GOT3 (cell line): ENCODE measurements at regions not wholly inside any gene's neighbourhood (a gene's known extent, or its start where the extent isn't known, plus 50 kb on each side); places are given as distances from the start of the nearest gene placed in this dataset.

Experiments used
- DNase-seq: peaks from one replicate; lab custom pipeline; 2025; ENCODE audit warnings: mixed read lengths; lab: John Stamatoyannopoulos, UW

- no peak for DNase-seq
Observed at GRCh38 chr11:111035746-111036145, 209.8 kb upstream of the POU2AF2 start.

DNA sequence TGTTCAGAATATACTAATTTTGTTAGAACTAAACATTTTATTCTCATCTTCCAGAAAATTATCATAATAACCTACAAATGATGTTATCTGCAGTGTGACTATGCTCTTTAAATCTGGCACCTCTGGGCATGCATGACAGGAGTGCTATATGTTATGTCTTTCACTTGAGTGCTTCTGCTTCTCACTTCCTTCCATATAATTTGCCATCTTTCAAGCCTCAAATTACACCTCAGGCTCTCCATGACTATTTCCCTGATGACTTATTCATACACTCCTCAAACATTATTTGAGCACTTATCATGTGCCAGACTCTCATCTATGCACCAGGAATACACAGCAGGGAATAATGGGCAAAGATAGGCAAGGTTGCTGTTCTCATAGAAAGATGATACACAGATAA, 219.3 kb upstream of the POU2AF2 start:
- DNase-seq: no peak

- DNase-seq: no peak
Observed at GRCh38 chr11:111021131-111021530, 224.4 kb upstream of the POU2AF2 start.

GRCh38 chr11:111019871-111020670, 225.5 kb upstream of the POU2AF2 start:
- DNase-seq: no peak

- no peak for DNase-seq
Observed at GRCh38 chr11:111019451-111019850, 226.1 kb upstream of the POU2AF2 start.

DNA sequence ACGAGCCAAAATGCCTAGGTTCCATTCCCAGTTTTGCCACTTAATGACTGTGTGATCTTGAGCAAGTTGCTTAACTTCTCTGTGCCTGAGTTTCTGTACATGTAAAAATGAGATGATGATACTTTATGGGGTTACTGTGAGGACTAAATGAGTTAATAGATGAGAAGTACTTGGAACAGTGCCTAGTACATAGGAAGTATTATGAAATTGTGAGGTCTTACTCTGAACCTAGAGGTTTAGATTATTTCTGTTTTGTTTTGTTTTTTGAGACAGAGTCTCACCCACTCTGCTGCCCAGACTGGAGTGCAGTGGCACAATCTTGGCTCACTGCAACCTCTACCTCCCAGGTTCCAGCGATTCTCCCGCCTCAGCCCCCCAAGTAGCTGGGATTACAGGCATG, 227.0 kb upstream of the POU2AF2 start:
- no peak for DNase-seq

- no peak for DNase-seq
Observed at GRCh38 chr11:111012491-111012890, 233.0 kb upstream of the POU2AF2 start.

DNA sequence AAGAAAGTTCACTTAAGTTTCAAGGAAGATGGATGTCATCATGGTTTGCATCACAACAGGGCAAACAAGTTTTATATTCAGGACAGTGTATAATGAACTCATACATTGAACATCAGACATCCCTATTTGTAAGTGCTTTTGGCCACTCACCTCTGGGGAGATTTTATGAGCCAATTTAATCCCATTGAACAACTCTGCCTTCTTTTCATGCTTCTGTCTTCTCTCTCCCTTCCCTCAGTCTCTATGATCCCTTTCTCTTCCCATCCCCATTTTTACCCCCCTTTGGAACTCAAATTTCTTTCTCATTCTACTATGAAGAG, 234.3 kb upstream of the POU2AF2 start:
- no peak for DNase-seq

- no peak for DNase-seq
Observed at GRCh38 chr11:111010391-111011274, 234.9 kb upstream of the POU2AF2 start.

- no peak for DNase-seq
Observed at GRCh38 chr11:111006227-111006626, 239.3 kb upstream of the POU2AF2 start.

- no peak for DNase-seq
Observed at GRCh38 chr11:111001986-111002611, 243.4 kb upstream of the POU2AF2 start.

GRCh38 chr11:111001081-111001430, 244.5 kb upstream of the POU2AF2 start:
- no peak for DNase-seq

DNA sequence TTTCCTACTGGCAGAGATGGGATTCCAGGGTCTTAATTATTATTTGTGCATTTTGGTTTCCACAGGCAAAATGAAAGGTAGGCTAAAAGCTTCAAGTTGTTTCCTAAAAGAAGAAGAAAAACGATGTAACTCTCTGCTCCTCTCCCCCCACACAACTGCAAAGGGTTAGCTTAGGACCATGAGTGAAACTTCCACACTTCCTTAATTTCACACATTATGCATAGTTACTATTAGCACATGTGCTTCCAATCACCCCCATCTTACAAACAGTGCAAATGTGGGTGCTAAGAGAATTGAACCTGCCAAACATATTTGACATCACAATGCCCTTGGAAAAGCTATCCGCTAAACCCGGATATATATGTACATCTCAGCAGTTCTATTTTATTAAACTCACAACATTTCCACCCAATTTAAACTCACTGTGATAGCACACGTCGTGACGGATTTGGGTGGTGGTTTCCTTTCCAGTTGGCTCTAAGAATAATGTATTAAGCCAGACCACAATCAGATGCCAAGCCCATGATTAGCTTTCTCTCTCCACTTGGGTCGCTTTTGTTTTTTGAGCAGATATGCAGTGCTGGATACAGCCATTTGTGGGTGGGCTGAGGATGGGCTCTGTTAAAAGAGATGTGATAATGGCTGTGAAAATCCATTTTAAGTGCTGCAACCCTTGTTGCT, 245.0 kb upstream of the POU2AF2 start:
- no peak for DNase-seq

DNA sequence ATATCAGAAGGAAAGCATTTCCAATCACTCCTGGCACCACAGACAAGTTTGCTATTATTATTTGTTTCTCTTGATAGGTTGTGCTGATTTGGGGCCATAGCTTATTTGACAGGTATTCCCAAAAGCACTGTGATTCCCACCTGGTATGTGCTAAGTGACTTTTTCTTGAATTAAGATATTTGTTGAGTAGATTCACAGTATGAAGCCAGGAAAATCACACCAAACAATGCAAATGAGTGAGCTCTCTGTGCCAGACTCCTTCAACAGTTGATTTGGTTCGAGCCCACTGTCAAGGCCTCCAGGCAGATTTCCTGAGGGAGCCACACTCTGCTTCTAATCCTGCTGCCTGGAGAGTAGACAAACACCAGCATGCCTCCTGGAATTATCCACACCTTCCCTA, 253.0 kb upstream of the POU2AF2 start:
- DNase-seq: no peak

GRCh38 chr11:110991661-110992355, 253.7 kb upstream of the POU2AF2 start:
- DNase-seq: no peak

- DNase-seq: no peak
Observed at GRCh38 chr11:110990311-110990710, 255.2 kb upstream of the POU2AF2 start.

GRCh38 chr11:110989428-110990133, 255.9 kb upstream of the POU2AF2 start:
- no peak for DNase-seq

GRCh38 chr11:110988671-110989070, 256.9 kb upstream of the POU2AF2 start:
- no peak for DNase-seq

GRCh38 chr11:110986016-110986415, 259.5 kb upstream of the POU2AF2 start:
- DNase-seq: no peak

DNA sequence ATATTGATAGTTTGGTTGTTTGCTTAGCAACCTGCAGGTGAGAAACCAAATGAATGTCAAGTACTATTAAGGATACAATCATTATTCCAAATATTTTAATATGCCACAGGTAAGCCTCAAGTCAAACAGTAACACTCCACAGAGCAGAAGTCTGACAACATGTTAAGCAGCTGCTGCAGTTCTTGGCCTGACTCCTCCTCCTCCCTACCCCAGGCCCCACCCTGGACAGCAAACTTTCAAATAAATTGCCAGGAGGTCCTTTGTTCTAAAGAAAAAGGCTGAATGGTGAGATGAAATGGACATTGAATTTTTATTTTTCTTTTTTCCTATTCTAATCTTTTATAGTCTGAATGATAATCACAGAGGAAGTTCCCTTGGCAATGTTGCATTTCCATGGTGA, 260.0 kb upstream of the POU2AF2 start:
- no peak for DNase-seq

DNA sequence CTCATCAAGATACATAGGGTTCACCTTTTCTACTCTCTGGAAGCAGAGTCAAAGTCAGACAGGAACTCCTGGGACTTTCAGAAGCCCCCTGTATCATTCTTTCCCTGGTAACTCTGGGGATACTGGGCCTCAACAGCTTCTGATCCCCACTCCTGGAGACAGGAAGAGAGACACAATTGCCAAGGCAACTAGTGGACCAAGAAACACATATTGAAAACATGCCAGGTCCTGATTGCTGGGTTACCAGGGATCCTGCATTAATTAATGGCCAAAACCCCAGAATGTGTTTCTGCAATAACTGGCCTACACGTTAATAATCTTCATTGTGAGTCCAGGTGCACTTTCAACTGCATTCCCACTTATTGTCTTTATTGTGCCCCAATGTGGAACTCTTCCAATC, 260.8 kb upstream of the POU2AF2 start:
- no peak for DNase-seq
